ENCODE measurements at regions not wholly inside any gene's neighbourhood (a gene's known extent, or its start where the extent isn't known, plus 50 kb on each side); places are given as distances from the start of the nearest gene placed in this dataset.

DNA sequence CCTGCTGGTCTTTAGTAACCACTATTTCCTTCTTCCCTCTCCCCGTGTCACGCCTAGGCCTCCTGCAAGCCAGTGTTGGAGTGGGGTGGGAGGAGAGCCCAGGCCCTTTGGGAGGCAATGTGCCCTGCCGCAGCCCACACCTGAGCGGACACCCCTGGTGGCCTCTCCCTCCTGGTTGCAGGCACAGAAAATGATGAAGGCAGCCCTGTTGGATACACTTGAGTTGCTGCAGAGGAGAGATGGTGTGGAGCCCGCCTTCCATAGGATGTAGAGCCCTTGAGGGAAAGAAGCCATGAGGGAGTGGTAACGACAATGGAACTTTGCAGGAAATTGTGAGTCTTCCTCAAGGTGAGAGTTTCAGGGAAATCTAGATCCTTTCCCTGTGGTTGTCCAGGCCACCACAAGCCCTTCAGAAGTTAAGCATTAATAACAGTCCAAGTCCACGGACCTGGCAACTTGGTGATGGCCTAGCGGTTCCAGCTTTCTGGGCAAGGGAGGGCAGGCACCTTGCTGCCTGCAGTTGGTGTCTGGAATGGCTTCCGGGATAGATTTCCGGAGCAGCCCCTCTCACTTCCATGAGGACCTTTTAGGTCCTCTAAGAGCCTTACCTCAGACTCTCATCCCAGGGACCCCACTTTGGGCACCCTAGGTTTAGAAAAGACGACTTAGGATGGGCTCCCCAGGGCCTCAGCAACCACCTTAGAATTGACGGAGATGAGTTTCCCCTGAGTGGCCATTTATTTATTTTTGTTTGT, 67.3 kb upstream of the NXT1 start (continued):
- no peak for TF ChIP-seq WRNIP1 (IDR thresholded peaks at IDR 0.05; ENCODE audit: borderline replicate concordance, low read depth, low read length)
- no peak for TF ChIP-seq KLF5 (IDR thresholded peaks at IDR 0.05; ENCODE audit: partially characterized antibody)
- TF ChIP-seq PAX5 (IDR thresholded peaks at IDR 0.05; ENCODE audit: borderline replicate concordance, low read depth, low read length) = no peak
- no peak for TF ChIP-seq NFYA (IDR thresholded peaks at IDR 0.05; ENCODE audit: borderline replicate concordance, low read depth, low read length)
- no peak for TF ChIP-seq CHD2 (IDR thresholded peaks at IDR 0.05; ENCODE audit: borderline replicate concordance, low read depth, low read length)
- TF ChIP-seq, protein P1, sequence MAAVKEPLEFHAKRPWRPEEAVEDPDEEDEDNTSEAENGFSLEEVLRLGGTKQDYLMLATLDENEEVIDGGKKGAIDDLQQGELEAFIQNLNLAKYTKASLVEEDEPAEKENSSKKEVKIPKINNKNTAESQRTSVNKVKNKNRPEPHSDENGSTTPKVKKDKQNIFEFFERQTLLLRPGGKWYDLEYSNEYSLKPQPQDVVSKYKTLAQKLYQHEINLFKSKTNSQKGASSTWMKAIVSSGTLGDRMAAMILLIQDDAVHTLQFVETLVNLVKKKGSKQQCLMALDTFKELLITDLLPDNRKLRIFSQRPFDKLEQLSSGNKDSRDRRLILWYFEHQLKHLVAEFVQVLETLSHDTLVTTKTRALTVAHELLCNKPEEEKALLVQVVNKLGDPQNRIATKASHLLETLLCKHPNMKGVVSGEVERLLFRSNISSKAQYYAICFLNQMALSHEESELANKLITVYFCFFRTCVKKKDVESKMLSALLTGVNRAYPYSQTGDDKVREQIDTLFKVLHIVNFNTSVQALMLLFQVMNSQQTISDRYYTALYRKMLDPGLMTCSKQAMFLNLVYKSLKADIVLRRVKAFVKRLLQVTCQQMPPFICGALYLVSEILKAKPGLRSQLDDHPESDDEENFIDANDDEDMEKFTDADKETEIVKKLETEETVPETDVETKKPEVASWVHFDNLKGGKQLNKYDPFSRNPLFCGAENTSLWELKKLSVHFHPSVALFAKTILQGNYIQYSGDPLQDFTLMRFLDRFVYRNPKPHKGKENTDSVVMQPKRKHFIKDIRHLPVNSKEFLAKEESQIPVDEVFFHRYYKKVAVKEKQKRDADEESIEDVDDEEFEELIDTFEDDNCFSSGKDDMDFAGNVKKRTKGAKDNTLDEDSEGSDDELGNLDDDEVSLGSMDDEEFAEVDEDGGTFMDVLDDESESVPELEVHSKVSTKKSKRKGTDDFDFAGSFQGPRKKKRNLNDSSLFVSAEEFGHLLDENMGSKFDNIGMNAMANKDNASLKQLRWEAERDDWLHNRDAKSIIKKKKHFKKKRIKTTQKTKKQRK (IDR thresholded peaks at IDR 0.05; ENCODE audit: low read depth, low read length) = no peak
- TF ChIP-seq TAF1 (IDR thresholded peaks at IDR 0.05; ENCODE audit: borderline replicate concordance, low read depth, low read length) = no peak
- no peak for TF ChIP-seq RCOR1 (conservative IDR thresholded peaks at IDR 0.05; ENCODE audit: low read depth, low read length)
- TF ChIP-seq ZNF24 (IDR thresholded peaks at IDR 0.05) = no peak

DNA sequence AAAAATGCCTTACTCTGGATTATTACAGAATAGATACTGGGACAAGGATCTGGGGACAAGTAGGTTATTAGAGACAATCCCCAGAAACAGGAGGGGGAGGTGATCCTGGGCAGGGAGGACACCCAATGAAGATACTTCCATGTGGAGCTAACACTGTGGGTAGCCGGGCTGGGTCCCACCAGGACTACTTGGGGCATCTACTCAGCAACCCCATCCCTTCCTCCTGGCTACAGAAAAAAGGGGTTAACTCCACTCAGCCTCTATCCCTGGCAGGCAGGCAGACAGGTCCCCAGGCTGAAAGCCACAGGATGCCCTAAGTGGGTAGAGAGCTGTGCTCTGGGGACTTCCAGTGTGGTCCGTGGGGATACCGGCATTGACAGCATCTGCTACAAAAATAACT, 68.0 kb upstream of the NXT1 start:
- RAD21 ChIA-PET (ENCODE audit: unreplicated experiment) = no interaction called here
- CTCF ChIA-PET = no interaction called here
- WGBS (ENCODE audit: insufficient coverage, insufficient replicate concordance, low lambda C conversion rate, missing lambda C conversion rate) = 37% methylated on average over 3 of the region's 3 CpGs
- no peak for TF ChIP-seq CEBPB (IDR thresholded peaks at IDR 0.05; ENCODE audit: borderline replicate concordance in 1 of 2, low read depth in 2 of 2, low read length in 2 of 2)
- no peak for TF ChIP-seq ETV6 (conservative IDR thresholded peaks at IDR 0.05 in 1 of 2, IDR thresholded peaks at IDR 0.05 in 1 of 2; ENCODE audit: borderline replicate concordance in 1 of 2, low read depth in 1 of 2)
- TF ChIP-seq HDGF (IDR thresholded peaks at IDR 0.05) = no peak
- TF ChIP-seq BCL11A (IDR thresholded peaks at IDR 0.05; ENCODE audit: low read depth, low read length) = no peak
- no peak for TF ChIP-seq SUZ12 (IDR thresholded peaks at IDR 0.05; ENCODE audit: unreplicated experiment)
- TF ChIP-seq ZNF622 (IDR thresholded peaks at IDR 0.05) = no peak
- TF ChIP-seq IRF5 (IDR thresholded peaks at IDR 0.05; ENCODE audit: borderline replicate concordance) = no peak
- TF ChIP-seq KAT2A (conservative IDR thresholded peaks at IDR 0.05; ENCODE audit: control insufficient read depth, low read depth, low read length) = no peak
- no peak for TF ChIP-seq FOXM1 (IDR thresholded peaks at IDR 0.05; ENCODE audit: low read depth, low read length)
- no peak for TF ChIP-seq ZBED1 (IDR thresholded peaks at IDR 0.05; ENCODE audit: borderline replicate concordance)
- no peak for TF ChIP-seq CBX5 (IDR thresholded peaks at IDR 0.05; ENCODE audit: low read depth)

More for the DNA sequence above, 68.0 kb upstream of the NXT1 start:
- DNase-seq (ENCODE audit: low read depth, low spot score) (no peak), ATAC-seq (no peak), FAIRE-seq (no peak)
- H3K9ac ChIP-seq (ENCODE audit: control insufficient read depth, insufficient read depth, low read length) = no peak overlapping the region
- H2AFZ ChIP-seq (ENCODE audit: control insufficient read depth, low read depth, low read length) = no peak overlapping the region
- BruUV-seq (replicated peaks) = no TSS peak
- H3K4me3 ChIP-seq = no peak overlapping the region
- SMC1A ChIA-PET (ENCODE audit: uncharacterized antibody, unreplicated experiment) = no interaction called here
- H3K4me2 ChIP-seq (ENCODE audit: control insufficient read depth, insufficient read depth) = no peak overlapping the region
- POLR2A ChIA-PET = no interaction called here
- H3K79me2 ChIP-seq (ENCODE audit: control insufficient read depth, insufficient read depth, low read length) = no peaks in the 10 kb centered on the region
- H3K4me1 ChIP-seq (ENCODE audit: control insufficient read depth, insufficient read depth, low read length) = no peaks in the 10 kb centered on the region
- no peaks in the 10 kb centered on the region for H4K20me1 ChIP-seq (ENCODE audit: control insufficient read depth, insufficient read depth)
- intact Hi-C loops (cut with micrococcal nuclease; ENCODE audit: unreplicated experiment) = no loop called here
- no peaks in the 10 kb centered on the region for H3K9me3 ChIP-seq (replicated peaks; ENCODE audit: control insufficient read depth, insufficient read depth, low read length)
- H3K27me3 ChIP-seq (replicated peaks in 1 of 2; ENCODE audit: control insufficient read depth in 2 of 2, insufficient read depth in 2 of 2, low read length in 1 of 2) = no peaks in the 10 kb centered on the region; a peak in 1 of 4 replicates
- H3K27ac ChIP-seq (ENCODE audit: control insufficient read depth, insufficient read depth) = no peak overlapping the region
- in situ Hi-C loops (cut with MboI) = no loop called here
- H3K36me3 ChIP-seq (ENCODE audit: control insufficient read depth in 2 of 2, insufficient read depth in 2 of 2, low read length in 1 of 2) = no peaks in the 10 kb centered on the region

Measured in GM12878 (cell line).